Breast epithelium (tissue), 3 donors: ENCODE measurements at regions not wholly inside any gene's neighbourhood (a gene's known extent, or its start where the extent isn't known, plus 50 kb on each side); places are given as distances from the start of the nearest gene placed in this dataset.

Experiments
- POLR2A ChIP-seq: fragments of 450-650 bp; IDR thresholded peaks from one replicate; pipeline ENCODE4 v1.6.1; 2016; ENCODE audit warnings: antibody characterized with exemption, mild to moderate bottlenecking, moderate library complexity
- POLR2AphosphoS5 ChIP-seq, 3 donors: sonication (generic); formaldehyde crosslinking; IDR thresholded peaks; one replicate each; pipeline ENCODE4 v1.6.1; 2017; ENCODE audit warnings: antibody characterized with exemption in 3 of 3
- TF ChIP-seq, protein P1 (sequence below), 3 donors: fragments of 450-650 bp; IDR thresholded peaks; one replicate each; pipeline ENCODE4 v1.5.1; 2016 to 2017; ENCODE audit warnings: antibody characterized with exemption in 3 of 3, mild to moderate bottlenecking in 3 of 3, moderate library complexity in 3 of 3

- TF ChIP-seq POLR2A, result no peak
- TF ChIP-seq, protein P1, sequence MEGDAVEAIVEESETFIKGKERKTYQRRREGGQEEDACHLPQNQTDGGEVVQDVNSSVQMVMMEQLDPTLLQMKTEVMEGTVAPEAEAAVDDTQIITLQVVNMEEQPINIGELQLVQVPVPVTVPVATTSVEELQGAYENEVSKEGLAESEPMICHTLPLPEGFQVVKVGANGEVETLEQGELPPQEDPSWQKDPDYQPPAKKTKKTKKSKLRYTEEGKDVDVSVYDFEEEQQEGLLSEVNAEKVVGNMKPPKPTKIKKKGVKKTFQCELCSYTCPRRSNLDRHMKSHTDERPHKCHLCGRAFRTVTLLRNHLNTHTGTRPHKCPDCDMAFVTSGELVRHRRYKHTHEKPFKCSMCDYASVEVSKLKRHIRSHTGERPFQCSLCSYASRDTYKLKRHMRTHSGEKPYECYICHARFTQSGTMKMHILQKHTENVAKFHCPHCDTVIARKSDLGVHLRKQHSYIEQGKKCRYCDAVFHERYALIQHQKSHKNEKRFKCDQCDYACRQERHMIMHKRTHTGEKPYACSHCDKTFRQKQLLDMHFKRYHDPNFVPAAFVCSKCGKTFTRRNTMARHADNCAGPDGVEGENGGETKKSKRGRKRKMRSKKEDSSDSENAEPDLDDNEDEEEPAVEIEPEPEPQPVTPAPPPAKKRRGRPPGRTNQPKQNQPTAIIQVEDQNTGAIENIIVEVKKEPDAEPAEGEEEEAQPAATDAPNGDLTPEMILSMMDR (IDR thresholded peaks at IDR 0.05), result no peak
- TF ChIP-seq POLR2AphosphoS5 (IDR thresholded peaks at IDR 0.05), result no peak
These were observed 1156.9 kb downstream of the CDH9 start for GRCh38 chr5:25881318-25882036.
